Small intestine (tissue), 7 donors: ENCODE measurements at regions not wholly inside any gene's neighbourhood (a gene's known extent, or its start where the extent isn't known, plus 50 kb on each side); places are given as distances from the start of the nearest gene placed in this dataset.

ENCODE experiments used
- DNase-seq, 2 donors: peaks; one replicate each; pipeline versions ENCODE4 v3.0.0 to v3.0.0-alpha.2; 2013
- FAIRE-seq: peaks from 2 replicates; lab custom pipeline; 2012; peaks lifted over from hg19 to GRCh38; lab: Jason Lieb, UNC
- H3K27ac ChIP-seq, 3 donors: one replicate each; pipeline ENCODE4 v1.5.1; 2013; ENCODE audit warnings: low read length in 2 of 3, mild to moderate bottlenecking in 2 of 3, control low read depth in 1 of 3, inconsistent platforms in 1 of 3, low read depth in 1 of 3, moderate library complexity in 1 of 3
- H3K27me3 ChIP-seq, 3 donors: one replicate each; pipeline ENCODE4 v1.6.1; 2013; ENCODE audit warnings: low read length in 3 of 3, inconsistent platforms in 1 of 3; ENCODE audit not compliant: control insufficient read depth in 3 of 3, insufficient read depth in 3 of 3
- H3K36me3 ChIP-seq, 3 donors: one replicate each; pipeline ENCODE4 v1.6.1; 2013; ENCODE audit warnings: low read length in 3 of 3, inconsistent platforms in 1 of 3, low read depth in 1 of 3, mild to moderate bottlenecking in 1 of 3, moderate library complexity in 1 of 3; ENCODE audit not compliant: control insufficient read depth in 3 of 3, insufficient read depth in 2 of 3
- H3K4me1 ChIP-seq, 3 donors: one replicate each; pipeline ENCODE4 v1.6.1; 2013; ENCODE audit warnings: low read length in 2 of 3, inconsistent platforms in 1 of 3, low read depth in 1 of 3, mild to moderate bottlenecking in 1 of 3, moderate library complexity in 1 of 3; ENCODE audit not compliant: control insufficient read depth in 3 of 3, insufficient read depth in 2 of 3
- H3K4me3 ChIP-seq, 3 donors: one replicate each; pipeline ENCODE4 v1.5.1; 2013; ENCODE audit warnings: low read length in 3 of 3, control low read depth in 1 of 3, inconsistent platforms in 1 of 3, low read depth in 1 of 3, mild to moderate bottlenecking in 1 of 3, moderate library complexity in 1 of 3
- H3K9me3 ChIP-seq, 2 donors: one replicate each; pipeline ENCODE4 v1.6.1; 2013; ENCODE audit warnings: low read depth in 1 of 2, low read length in 1 of 2; ENCODE audit not compliant: control insufficient read depth in 2 of 2, insufficient read depth in 1 of 2
- WGBS, 3 donors: extraction: QIAGEN DNeasy Blood & Tissue Kit; methylation state at CpG; one replicate each; pipeline ENCODE4 v1.1.7; 2013; 5-methylcytosine and 5-hydroxymethylcytosine counted together
- donor health status: healthy with polysubstance abuse.
- donor health status: control.
- donor health status: control.
- donor health status: Bipolar disorder and iron deficiency.
- donor health status: healthy.

- Histone ChIP-seq H3K4me3 (no peak overlapping the region), H3K27ac (no peak overlapping the region), H3K9me3 (no peaks in the 10 kb centered on the region), H3K4me1 (peaks cover 4 to 76% (median 8%) of the 10 kb centered on the region in 3 donors), H3K36me3 (peaks cover 0 to 21% (median 0%) of the 10 kb centered on the region in 3 donors), H3K27me3 (no peaks in the 10 kb centered on the region)
- no peak for DNase-seq
- 96 to 99% (median 98%) methylated on average over 7 of the region's 7 CpGs for WGBS, 3 donors
- no peak for FAIRE-seq
Observed at GRCh38 chr3:124632566-124633140, 97.6 kb upstream of the UMPS start.

DNA sequence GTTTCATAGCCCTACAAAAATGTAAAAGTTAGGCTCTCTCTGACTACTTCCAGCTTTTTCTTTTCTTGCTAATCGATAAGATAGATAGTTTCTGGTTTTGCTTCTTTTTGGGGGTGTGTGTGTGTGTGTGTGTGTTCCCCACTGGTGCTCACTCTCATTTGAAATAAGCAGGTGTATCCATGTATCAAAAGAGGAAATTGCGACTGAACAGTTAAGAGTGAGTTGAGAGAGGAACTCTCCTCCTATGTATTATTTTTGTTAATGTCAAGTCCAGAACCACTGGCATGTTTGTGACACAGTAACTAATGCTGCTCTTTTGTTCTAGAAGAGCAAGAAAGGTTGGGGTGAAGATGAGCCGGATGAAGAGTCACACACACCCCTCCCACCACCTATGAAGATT lies 96.7 kb upstream of the UMPS start:
- Histone ChIP-seq H3K27ac (peak overlapping the region in 2 of 3 donors; percentile 84 to 94), H3K27me3 (no peaks in the 10 kb centered on the region), H3K4me3 (no peak overlapping the region), H3K4me1 (peaks cover 4 to 73% (median 8%) of the 10 kb centered on the region in 3 donors), H3K36me3 (peaks cover 0 to 21% (median 0%) of the 10 kb centered on the region in 3 donors), H3K9me3 (no peaks in the 10 kb centered on the region)
- no peak for FAIRE-seq
- DNase-seq, result no peak
- WGBS, 3 donors, result 75 to 94% (median 84%) methylated on average over 3 of the region's 3 CpGs

- Histone ChIP-seq H3K4me1 (peaks cover 4 to 69% (median 6%) of the 10 kb centered on the region in 3 donors), H3K36me3 (peaks cover 0 to 21% (median 0%) of the 10 kb centered on the region in 3 donors), H3K9me3 (no peaks in the 10 kb centered on the region), H3K4me3 (no peak overlapping the region), H3K27ac (peak overlapping the region; percentile 84 to 94 (median 87)), H3K27me3 (no peaks in the 10 kb centered on the region)
- DNase-seq (peak; percentile 88 to 90), FAIRE-seq (no peak)
- 69 to 80% (median 72%) methylated on average over 15 of the region's 15 CpGs for WGBS, 3 donors
Observed at GRCh38 chr3:124634210-124635168, 95.8 kb upstream of the UMPS start.

DNA sequence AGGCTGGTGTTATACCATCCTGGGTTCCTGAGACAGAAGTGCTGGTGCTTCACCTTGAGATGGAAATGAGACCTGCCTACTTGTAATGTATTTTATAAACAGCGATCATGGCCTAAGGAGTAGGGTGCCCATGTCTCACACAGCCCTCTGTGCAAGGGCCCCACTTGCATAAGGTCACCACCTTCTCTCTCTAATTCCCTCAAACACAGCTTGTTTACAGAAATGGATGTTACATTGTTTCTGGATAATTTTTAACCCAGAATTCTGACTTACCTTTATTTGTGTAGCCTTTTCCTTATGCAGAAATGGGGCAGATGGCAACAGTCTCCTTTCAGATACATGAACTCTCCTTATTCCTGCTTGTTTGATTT lies 95.1 kb upstream of the UMPS start:
- FAIRE-seq, result no peak

GRCh38 chr3:124636101-124636862 lies 94.0 kb upstream of the UMPS start:
- Histone ChIP-seq H3K4me3 (no peak overlapping the region), H3K36me3 (peaks cover 0 to 21% (median 0%) of the 10 kb centered on the region in 3 donors), H3K27ac (peak overlapping the region; percentile 87 to 94 (median 92)), H3K9me3 (no peaks in the 10 kb centered on the region), H3K4me1 (peaks cover 2 to 67% (median 7%) of the 10 kb centered on the region in 3 donors), H3K27me3 (no peaks in the 10 kb centered on the region)
- FAIRE-seq, result no peak
- peak; percentile 29 to 60 for DNase-seq
- 12 to 37% (median 26%) methylated on average over 5 of the region's 5 CpGs for WGBS, 3 donors

More for the DNA sequence above, 95.1 kb upstream of the UMPS start:
- Histone ChIP-seq H3K4me3 (no peak overlapping the region), H3K27me3 (no peaks in the 10 kb centered on the region), H3K27ac (peak overlapping the region; percentile 84 to 94 (median 87)), H3K4me1 (peaks cover 4 to 67% (median 7%) of the 10 kb centered on the region in 3 donors), H3K9me3 (no peaks in the 10 kb centered on the region), H3K36me3 (peaks cover 0 to 21% (median 0%) of the 10 kb centered on the region in 3 donors)
- no peak for DNase-seq
- WGBS, 3 donors, result 65 to 80% (median 71%) methylated on average over 1 of the region's 1 CpG

DNA sequence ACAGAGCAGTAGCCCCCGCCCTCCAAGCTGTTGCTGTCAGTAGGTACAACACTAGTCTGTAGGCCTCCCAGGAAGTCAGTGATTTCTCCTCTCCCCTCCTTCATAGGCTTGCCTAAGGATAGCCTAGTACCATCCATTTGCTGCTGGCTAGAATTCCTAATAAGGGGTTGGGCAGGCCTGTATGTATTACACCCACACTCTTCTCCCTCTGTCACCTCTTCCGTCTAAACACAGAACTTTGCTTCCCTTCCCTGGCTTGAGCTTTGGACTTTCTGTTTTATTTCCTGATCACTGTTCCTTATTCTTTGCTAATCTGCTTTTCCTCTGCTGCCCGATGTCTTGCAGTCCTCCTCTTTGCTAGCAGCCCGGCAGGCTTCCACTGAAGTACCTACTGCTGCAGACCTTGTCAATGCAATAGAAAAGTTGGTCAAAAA lies 93.4 kb upstream of the UMPS start:
- Histone ChIP-seq H3K9me3 (no peaks in the 10 kb centered on the region), H3K36me3 (peaks cover 0 to 20% (median 0%) of the 10 kb centered on the region in 3 donors), H3K27ac (peak overlapping the region; percentile 87 to 94 (median 92)), H3K27me3 (no peaks in the 10 kb centered on the region), H3K4me1 (peaks cover 0 to 61% (median 4%) of the 10 kb centered on the region in 3 donors), H3K4me3 (peak overlapping the region in 2 of 3 donors; percentile 45 to 53)
- FAIRE-seq (no peak), DNase-seq (peak; percentile 90 to 97)
- WGBS, 3 donors, result 20 to 50% (median 31%) methylated on average over 4 of the region's 4 CpGs

DNA sequence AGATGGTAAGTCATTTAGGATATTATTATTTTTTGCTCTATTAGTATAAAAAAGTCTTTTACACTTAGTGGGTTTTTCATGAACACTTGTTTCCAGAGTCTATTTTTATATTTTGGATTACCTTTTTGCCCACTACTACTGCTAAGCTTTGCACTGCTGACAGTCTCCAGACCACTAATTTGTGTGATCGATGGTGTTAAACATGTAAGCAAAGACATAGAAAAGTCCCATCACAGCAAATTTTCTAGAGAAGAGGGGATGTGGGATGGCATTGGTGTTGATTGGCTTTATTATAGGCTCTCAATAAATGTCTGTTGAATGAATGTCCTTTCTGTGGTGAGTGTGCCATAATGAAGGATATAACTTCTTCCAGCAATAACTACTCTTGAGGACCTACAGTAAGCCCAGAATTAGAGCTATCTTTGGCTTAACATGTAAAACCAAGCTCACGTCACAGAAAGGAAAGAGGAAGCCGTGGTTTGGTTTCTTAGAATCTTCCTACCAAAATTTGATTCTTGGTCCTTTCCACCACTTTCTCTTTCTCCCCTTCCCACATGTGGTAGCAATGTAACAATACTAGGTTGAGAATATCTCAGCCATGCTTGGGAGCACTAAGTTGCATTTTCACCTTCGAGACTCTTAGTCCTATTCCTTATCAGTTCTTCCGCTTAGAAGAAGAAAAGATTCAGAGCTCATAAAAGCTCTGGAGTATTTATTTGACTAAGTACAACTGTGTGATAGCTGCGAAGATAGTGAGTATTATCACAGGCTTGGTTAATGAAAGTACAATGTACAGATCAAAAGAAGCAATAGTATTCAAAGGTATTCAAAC lies 90.6 kb upstream of the UMPS start:
- Histone ChIP-seq H3K9me3 (no peaks in the 10 kb centered on the region), H3K27me3 (no peaks in the 10 kb centered on the region), H3K4me3 (peak overlapping the region in 2 of 3 donors; percentile 45 to 53), H3K4me1 (peaks cover 3 to 44% (median 4%) of the 10 kb centered on the region in 3 donors), H3K27ac (peak overlapping the region; percentile 71 to 94 (median 84)), H3K36me3 (peaks cover 0 to 21% (median 0%) of the 10 kb centered on the region in 3 donors)
- peak; percentile 78 for FAIRE-seq
- 21 to 52% (median 34%) methylated on average over 6 of the region's 6 CpGs for WGBS, 3 donors
- DNase-seq, result peak; percentile 79 to 94
